ENCODE measurements at regions not wholly inside any gene's neighbourhood (a gene's known extent, or its start where the extent isn't known, plus 50 kb on each side); places are given as distances from the start of the nearest gene placed in this dataset.

DNA sequence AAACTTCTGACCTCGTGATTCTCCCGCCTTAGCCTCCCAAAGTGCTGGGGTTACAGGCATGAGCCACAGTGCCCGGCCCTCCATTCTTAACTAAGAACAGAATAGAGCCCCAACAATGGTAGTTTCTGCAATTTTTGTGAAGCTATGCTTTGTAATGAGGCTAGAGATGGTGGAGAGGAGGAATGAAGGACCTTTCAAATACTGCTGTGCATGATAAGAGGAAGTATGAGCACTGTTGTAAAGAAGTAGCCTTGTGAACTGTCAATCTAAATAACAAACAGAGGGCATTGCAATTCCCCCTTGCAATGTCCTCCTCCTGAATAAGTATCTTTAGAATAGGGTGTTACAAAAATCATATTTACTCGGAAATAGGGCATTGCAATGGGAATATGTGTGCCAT, 70.2 kb downstream of the EVX1 start:
- Histone ChIP-seq H4K20me1 (ENCODE audit: insufficient read depth) (no peaks in the 10 kb centered on the region), H3K27ac (ENCODE audit: low read depth, low read length) (no peak overlapping the region), H3K27me3 (ENCODE audit: insufficient read depth, low read length) (no peaks in the 10 kb centered on the region), H3K9me2 (ENCODE audit: insufficient read depth) (no peaks in the 10 kb centered on the region), H3K9me3 (ENCODE audit: control insufficient read depth in 1 of 2, insufficient read depth in 1 of 2, low read depth in 1 of 2, low read length in 2 of 2) (no peaks in the 10 kb centered on the region), H3K36me3 (ENCODE audit: control insufficient read depth in 1 of 2, insufficient read depth in 2 of 2, low read length in 2 of 2) (no peaks in the 10 kb centered on the region), H2AFZ (ENCODE audit: low read depth, low read length, poor library complexity, severe bottlenecking) (no peak overlapping the region), H3K4me3 (replicated peaks in 1 of 2; ENCODE audit: low read depth in 1 of 2, low read length in 2 of 2) (no peak overlapping the region), H3K4me1 (ENCODE audit: control insufficient read depth in 1 of 2, insufficient read depth in 2 of 2, low read length in 2 of 2) (no peaks in the 10 kb centered on the region), H3K9ac (ENCODE audit: low read length) (no peak overlapping the region), H3K79me2 (ENCODE audit: insufficient read depth, low read length) (no peaks in the 10 kb centered on the region), H3K4me2 (ENCODE audit: low read length) (no peak overlapping the region)
- no TSS peak for BruUV-seq (replicated peaks)
- POLR2A ChIA-PET = no interaction called here
- CTCF ChIA-PET = no interaction called here
- RAD21 ChIA-PET (ENCODE audit: low non-redundant PET in 1 of 2, low total read pairs in 2 of 2, uncharacterized antibody in 2 of 2, unreplicated experiment in 2 of 2) = no interaction called here
- TF ChIP-seq, protein P1, sequence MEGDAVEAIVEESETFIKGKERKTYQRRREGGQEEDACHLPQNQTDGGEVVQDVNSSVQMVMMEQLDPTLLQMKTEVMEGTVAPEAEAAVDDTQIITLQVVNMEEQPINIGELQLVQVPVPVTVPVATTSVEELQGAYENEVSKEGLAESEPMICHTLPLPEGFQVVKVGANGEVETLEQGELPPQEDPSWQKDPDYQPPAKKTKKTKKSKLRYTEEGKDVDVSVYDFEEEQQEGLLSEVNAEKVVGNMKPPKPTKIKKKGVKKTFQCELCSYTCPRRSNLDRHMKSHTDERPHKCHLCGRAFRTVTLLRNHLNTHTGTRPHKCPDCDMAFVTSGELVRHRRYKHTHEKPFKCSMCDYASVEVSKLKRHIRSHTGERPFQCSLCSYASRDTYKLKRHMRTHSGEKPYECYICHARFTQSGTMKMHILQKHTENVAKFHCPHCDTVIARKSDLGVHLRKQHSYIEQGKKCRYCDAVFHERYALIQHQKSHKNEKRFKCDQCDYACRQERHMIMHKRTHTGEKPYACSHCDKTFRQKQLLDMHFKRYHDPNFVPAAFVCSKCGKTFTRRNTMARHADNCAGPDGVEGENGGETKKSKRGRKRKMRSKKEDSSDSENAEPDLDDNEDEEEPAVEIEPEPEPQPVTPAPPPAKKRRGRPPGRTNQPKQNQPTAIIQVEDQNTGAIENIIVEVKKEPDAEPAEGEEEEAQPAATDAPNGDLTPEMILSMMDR (IDR thresholded peaks at IDR 0.05 in 2 of 3, conservative IDR thresholded peaks at IDR 0.05 in 1 of 3; ENCODE audit: borderline replicate concordance in 1 of 3, insufficient read depth in 1 of 3, low read depth in 2 of 3, low read length in 2 of 3) = no peak
- ATAC-seq (no peak), DNase-seq (ENCODE audit: low read depth, low spot score) (no peak)
- intact Hi-C loops (cut with micrococcal nuclease) = no loop called here

DNA sequence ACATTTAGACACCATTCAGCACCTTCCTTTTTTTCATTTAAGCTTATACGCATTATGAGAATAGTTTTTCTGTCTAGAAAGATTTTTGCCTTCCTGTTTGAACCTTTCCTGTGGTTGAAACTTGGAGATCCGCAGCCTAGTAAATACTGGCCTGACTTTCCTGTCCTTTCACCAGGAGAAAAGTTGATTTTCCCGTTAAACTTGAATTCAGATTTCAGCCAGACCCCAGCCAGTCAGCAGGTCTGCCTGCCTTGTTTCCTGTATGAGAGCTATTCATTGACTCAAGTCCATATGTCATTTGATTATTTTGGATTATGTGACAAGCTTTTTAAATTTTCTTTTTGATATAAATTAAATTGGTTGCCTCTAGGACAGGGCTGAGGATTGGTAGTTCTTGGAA, 71.5 kb downstream of the EVX1 start:
- Histone ChIP-seq H3K27me3 (ENCODE audit: insufficient read depth, low read length) (no peaks in the 10 kb centered on the region), H3K9me3 (ENCODE audit: control insufficient read depth in 1 of 2, insufficient read depth in 1 of 2, low read depth in 1 of 2, low read length in 2 of 2) (no peaks in the 10 kb centered on the region), H3K36me3 (ENCODE audit: control insufficient read depth in 1 of 2, insufficient read depth in 2 of 2, low read length in 2 of 2) (no peaks in the 10 kb centered on the region), H3K27ac (ENCODE audit: low read depth, low read length) (no peak overlapping the region), H3K4me2 (ENCODE audit: low read length) (no peak overlapping the region), H3K79me2 (ENCODE audit: insufficient read depth, low read length) (no peaks in the 10 kb centered on the region), H3K4me3 (replicated peaks in 1 of 2; ENCODE audit: low read depth in 1 of 2, low read length in 2 of 2) (no peak overlapping the region), H3K4me1 (ENCODE audit: control insufficient read depth in 1 of 2, insufficient read depth in 2 of 2, low read length in 2 of 2) (no peaks in the 10 kb centered on the region), H3K9ac (ENCODE audit: low read length) (no peak overlapping the region), H4K20me1 (ENCODE audit: insufficient read depth) (no peaks in the 10 kb centered on the region), H3K9me2 (ENCODE audit: insufficient read depth) (no peaks in the 10 kb centered on the region), H2AFZ (ENCODE audit: low read depth, low read length, poor library complexity, severe bottlenecking) (no peak overlapping the region)
- DNase-seq (ENCODE audit: low read depth, low spot score) = no peak
- ATAC-seq = no peak
- no peak for TF ChIP-seq POLR2AphosphoS5 (IDR thresholded peaks at IDR 0.05; ENCODE audit: low read depth, low read length)
- TF ChIP-seq RAD21 (IDR thresholded peaks at IDR 0.05; ENCODE audit: low read depth) = no peak
- TF ChIP-seq, protein P2, sequence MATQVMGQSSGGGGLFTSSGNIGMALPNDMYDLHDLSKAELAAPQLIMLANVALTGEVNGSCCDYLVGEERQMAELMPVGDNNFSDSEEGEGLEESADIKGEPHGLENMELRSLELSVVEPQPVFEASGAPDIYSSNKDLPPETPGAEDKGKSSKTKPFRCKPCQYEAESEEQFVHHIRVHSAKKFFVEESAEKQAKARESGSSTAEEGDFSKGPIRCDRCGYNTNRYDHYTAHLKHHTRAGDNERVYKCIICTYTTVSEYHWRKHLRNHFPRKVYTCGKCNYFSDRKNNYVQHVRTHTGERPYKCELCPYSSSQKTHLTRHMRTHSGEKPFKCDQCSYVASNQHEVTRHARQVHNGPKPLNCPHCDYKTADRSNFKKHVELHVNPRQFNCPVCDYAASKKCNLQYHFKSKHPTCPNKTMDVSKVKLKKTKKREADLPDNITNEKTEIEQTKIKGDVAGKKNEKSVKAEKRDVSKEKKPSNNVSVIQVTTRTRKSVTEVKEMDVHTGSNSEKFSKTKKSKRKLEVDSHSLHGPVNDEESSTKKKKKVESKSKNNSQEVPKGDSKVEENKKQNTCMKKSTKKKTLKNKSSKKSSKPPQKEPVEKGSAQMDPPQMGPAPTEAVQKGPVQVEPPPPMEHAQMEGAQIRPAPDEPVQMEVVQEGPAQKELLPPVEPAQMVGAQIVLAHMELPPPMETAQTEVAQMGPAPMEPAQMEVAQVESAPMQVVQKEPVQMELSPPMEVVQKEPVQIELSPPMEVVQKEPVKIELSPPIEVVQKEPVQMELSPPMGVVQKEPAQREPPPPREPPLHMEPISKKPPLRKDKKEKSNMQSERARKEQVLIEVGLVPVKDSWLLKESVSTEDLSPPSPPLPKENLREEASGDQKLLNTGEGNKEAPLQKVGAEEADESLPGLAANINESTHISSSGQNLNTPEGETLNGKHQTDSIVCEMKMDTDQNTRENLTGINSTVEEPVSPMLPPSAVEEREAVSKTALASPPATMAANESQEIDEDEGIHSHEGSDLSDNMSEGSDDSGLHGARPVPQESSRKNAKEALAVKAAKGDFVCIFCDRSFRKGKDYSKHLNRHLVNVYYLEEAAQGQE (IDR thresholded peaks at IDR 0.05; ENCODE audit: low read depth) = no peak
- TF ChIP-seq SP1 (IDR thresholded peaks at IDR 0.05; ENCODE audit: low read depth) = no peak
- TF ChIP-seq ZNF274 (IDR thresholded peaks at IDR 0.05; ENCODE audit: low read depth, low read length) = no peak
- no peak for TF ChIP-seq EGR1 (IDR thresholded peaks at IDR 0.05; ENCODE audit: low read depth)
- BruUV-seq (replicated peaks) = no TSS peak
- ChIA-PET CTCF (interaction anchor here (1.4 kb wide), 1 partner anchor 15 kb away, joined by 3 read pairs; no protein-coding TSS in a partner anchor), POLR2A (no interaction called here), RAD21 (ENCODE audit: low non-redundant PET in 1 of 2, low total read pairs in 2 of 2, uncharacterized antibody in 2 of 2, unreplicated experiment in 2 of 2) (no interaction called here)
- intact Hi-C loops (cut with micrococcal nuclease) = no loop called here
